ENCODE measurements at regions not wholly inside any gene's neighbourhood (a gene's known extent, or its start where the extent isn't known, plus 50 kb on each side); places are given as distances from the start of the nearest gene placed in this dataset.

DNA sequence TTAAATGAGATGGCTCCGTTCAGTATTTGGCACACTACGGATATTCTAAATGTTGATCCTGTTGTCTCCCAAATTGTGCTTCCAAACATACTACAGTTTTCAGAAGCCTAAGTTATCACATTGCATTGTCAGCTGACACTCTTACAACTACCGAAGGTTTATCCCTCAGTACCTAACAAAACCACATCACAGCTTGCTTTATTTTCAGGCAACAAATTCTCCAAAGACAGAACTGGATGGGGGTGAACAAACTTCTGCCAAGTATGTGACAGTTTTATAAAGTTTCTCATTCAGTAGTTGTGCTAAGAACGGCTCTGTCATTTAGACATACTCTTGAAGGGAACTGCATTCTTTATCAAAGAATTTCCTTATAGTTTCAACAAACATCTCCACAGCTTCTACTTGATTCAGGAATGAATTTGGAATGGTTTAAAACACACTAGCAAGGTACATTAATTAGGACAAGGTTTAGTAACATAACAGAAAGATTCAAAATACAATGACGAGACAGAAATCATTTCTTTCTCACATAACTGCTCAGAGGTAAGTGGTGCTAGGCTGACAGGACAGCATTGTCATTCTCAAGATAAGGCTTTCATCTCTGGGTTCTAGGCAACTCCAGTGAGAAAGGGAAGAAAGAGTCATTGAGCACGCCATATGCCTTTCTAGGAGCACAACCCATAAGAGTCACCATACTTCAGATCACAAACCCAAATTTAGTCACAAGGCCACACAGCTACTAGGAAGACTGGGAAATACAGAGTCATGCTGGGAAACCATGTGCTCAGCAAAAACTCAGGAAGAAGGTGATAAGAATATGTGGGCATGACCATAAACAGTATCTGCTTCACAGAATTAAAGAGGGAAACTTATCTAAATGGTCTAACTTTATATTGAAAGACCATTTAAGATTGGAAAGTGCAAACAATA, 100.7 kb downstream of the DUSP6 start:
- TF ChIP-seq, protein P1, sequence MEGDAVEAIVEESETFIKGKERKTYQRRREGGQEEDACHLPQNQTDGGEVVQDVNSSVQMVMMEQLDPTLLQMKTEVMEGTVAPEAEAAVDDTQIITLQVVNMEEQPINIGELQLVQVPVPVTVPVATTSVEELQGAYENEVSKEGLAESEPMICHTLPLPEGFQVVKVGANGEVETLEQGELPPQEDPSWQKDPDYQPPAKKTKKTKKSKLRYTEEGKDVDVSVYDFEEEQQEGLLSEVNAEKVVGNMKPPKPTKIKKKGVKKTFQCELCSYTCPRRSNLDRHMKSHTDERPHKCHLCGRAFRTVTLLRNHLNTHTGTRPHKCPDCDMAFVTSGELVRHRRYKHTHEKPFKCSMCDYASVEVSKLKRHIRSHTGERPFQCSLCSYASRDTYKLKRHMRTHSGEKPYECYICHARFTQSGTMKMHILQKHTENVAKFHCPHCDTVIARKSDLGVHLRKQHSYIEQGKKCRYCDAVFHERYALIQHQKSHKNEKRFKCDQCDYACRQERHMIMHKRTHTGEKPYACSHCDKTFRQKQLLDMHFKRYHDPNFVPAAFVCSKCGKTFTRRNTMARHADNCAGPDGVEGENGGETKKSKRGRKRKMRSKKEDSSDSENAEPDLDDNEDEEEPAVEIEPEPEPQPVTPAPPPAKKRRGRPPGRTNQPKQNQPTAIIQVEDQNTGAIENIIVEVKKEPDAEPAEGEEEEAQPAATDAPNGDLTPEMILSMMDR (conservative IDR thresholded peaks at IDR 0.05), result no peak
- no peak for TF ChIP-seq EZH2 (IDR thresholded peaks at IDR 0.05; ENCODE audit: low read depth)
